Astrocyte of the spinal cord (primary cell): ENCODE measurements at regions not wholly inside any gene's neighbourhood (a gene's known extent, or its start where the extent isn't known, plus 50 kb on each side); places are given as distances from the start of the nearest gene placed in this dataset.

Experiments used
- DNase-seq: peaks from one replicate; pipeline ENCODE4 v3.0.0; 2011; ENCODE audit warnings: low read depth, low spot score
- H3K4me3 ChIP-seq: 2 replicates; pipeline ENCODE4 v1.5.1; 2011; ENCODE audit warnings: low read depth, mild to moderate bottlenecking, low read length, moderate library complexity
- CTCF ChIP-seq: IDR thresholded peaks from 2 replicates; pipeline ENCODE4 v1.5.1; 2012; ENCODE audit warnings: low read depth, mild to moderate bottlenecking, low read length, inconsistent platforms
- in situ Hi-C: cut with HindIII; loops from 2 replicates; pipeline ENCODE4 v1.10.0; 2017; ENCODE audit warnings: low sequenced_read_pairs

GRCh38 chrX:33784548-33784947 is 347.6 kb downstream of the FAM47A start:
- no peak for TF ChIP-seq CTCF
- in situ Hi-C loops = no loop called here
- no peak for DNase-seq
- H3K4me3 ChIP-seq = no peak overlapping the region

- H3K4me3 ChIP-seq = no peak overlapping the region
- no peak for TF ChIP-seq CTCF
- DNase-seq = no peak
- in situ Hi-C loops = no loop called here
Measured at GRCh38 chrX:33741807-33742206, 390.3 kb downstream of the FAM47A start.

GRCh38 chrX:33735182-33735581 is 396.9 kb downstream of the FAM47A start:
- H3K4me3 ChIP-seq = no peak overlapping the region
- TF ChIP-seq CTCF = no peak
- in situ Hi-C loops = no loop called here
- no peak for DNase-seq

- no peak for DNase-seq
- H3K4me3 ChIP-seq = peak overlapping the region; percentile 26
- in situ Hi-C loops = no loop called here
- TF ChIP-seq CTCF = no peak
Measured at GRCh38 chrX:33726281-33727160, 405.6 kb downstream of the FAM47A start.

- in situ Hi-C loops = no loop called here
- DNase-seq = peak; percentile 31
- no peak for TF ChIP-seq CTCF
- H3K4me3 ChIP-seq = peak overlapping the region; percentile 26
Measured at GRCh38 chrX:33725535-33726210, 406.4 kb downstream of the FAM47A start.

GRCh38 chrX:33721927-33722326 is 410.2 kb downstream of the FAM47A start:
- DNase-seq = no peak
- H3K4me3 ChIP-seq = no peak overlapping the region
- in situ Hi-C loops = no loop called here
- TF ChIP-seq CTCF = no peak
